Muscle of back (tissue), 3 donors: ENCODE measurements at regions not wholly inside any gene's neighbourhood (a gene's known extent, or its start where the extent isn't known, plus 50 kb on each side); places are given as distances from the start of the nearest gene placed in this dataset.

Experiments used
- DNase-seq, 3 donors: peaks; one replicate each; pipeline versions ENCODE4 v3.0.0 to v3.0.0-alpha.2; 2013

- no peak for DNase-seq
Measured at GRCh38 chr3:87044409-87044808, 53.5 kb upstream of the VGLL3 start.

- DNase-seq: no peak
Measured at GRCh38 chr3:87041191-87041590, 50.2 kb upstream of the VGLL3 start.
